ENCODE measurements at regions not wholly inside any gene's neighbourhood (a gene's known extent, or its start where the extent isn't known, plus 50 kb on each side); places are given as distances from the start of the nearest gene placed in this dataset.

DNA sequence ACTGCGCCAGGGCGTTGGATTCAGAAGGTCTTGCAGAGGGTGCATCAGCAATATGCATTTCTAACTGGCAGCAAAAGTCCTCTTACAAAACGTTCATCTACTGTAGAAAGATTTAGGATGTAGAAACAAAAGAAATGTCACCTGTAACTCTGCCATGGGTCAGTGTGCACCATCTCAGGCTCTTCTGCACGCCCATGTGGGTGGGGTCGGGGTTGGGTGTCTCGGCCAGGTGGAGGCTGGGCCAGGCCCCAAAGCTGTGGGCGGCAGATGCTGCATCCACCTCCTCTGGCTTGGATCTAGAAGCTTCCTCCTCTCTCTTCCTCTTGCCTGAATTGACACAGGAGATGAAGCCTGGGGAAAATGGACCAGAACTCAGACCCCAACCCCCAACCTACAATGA lies 111.3 kb upstream of the PPP2R2D start:
- TF ChIP-seq, protein P1, sequence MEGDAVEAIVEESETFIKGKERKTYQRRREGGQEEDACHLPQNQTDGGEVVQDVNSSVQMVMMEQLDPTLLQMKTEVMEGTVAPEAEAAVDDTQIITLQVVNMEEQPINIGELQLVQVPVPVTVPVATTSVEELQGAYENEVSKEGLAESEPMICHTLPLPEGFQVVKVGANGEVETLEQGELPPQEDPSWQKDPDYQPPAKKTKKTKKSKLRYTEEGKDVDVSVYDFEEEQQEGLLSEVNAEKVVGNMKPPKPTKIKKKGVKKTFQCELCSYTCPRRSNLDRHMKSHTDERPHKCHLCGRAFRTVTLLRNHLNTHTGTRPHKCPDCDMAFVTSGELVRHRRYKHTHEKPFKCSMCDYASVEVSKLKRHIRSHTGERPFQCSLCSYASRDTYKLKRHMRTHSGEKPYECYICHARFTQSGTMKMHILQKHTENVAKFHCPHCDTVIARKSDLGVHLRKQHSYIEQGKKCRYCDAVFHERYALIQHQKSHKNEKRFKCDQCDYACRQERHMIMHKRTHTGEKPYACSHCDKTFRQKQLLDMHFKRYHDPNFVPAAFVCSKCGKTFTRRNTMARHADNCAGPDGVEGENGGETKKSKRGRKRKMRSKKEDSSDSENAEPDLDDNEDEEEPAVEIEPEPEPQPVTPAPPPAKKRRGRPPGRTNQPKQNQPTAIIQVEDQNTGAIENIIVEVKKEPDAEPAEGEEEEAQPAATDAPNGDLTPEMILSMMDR (IDR thresholded peaks at IDR 0.05): no peak

DNA sequence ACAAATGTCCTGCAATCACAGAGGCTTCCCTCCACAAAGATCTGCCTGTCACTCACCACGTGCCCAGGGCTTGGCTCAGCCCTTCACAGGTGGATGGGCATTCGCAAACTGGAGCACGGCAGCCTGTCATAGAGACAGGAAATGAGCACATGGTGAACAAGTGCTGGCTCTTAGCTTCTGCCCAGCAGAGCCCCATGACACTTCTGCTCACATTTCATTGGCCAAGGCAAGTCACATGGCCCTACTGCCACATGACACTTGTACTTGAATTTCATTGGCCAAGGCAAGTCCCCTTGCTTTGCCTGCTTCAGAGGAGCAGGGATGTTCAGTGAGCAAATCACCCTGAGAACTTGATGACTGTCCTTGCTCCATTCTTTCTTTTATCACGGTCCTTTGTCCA lies 110.8 kb upstream of the PPP2R2D start:
- TF ChIP-seq, protein P1 (IDR thresholded peaks at IDR 0.05): no peak

DNA sequence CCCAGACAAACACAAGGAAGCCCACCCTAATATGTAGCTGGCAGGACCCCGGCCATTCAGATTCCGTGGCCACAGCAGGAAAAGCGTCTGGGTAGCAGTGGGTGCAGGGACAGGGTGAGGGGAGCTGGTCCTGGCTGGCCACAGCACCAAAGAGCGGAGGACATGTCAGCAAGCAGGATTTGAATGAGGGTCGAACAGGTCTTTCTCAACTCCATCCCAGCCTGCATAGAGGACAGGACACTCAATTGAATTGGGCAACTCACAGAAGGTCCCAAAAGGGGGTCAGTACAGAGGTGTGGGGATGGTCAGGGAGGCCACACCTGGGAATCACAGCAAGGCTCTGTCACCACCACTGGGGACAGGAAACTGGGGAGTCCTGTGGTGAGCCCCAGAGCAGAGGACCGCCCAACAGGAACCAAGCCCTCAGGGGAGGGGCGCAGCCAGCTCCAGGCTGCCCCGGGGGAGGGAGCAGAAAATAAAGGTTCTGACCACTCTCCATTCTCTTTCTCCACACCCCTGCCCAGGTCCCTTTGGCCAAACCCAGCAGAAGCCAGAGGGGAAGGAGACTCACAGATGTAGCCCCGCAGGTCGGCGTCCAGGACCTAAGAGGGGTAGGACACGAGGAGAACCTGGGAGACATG lies 108.7 kb upstream of the PPP2R2D start:
- TF ChIP-seq, protein P1 (IDR thresholded peaks at IDR 0.05): no peak

DNA sequence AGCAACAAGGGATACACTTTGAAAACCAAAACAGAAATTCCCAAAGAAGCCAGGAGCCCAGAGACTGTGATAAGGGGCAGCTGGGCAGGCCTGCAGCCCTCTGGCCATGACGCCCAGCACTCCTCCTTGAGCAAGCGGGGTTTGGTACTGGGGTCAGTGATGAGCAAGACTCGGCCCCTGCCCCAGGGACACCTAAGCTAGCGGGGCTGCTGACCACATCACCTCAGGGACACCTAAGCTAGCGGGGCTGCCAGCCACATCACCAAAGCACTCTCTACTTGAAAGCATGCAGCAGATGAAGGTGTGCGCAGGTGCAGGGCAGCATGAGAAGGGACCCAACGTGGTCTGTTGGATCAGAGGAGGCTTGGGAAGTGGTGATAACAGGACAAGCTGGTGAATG lies 108.0 kb upstream of the PPP2R2D start:
- TF ChIP-seq, protein P1 (IDR thresholded peaks at IDR 0.05): no peak

DNA sequence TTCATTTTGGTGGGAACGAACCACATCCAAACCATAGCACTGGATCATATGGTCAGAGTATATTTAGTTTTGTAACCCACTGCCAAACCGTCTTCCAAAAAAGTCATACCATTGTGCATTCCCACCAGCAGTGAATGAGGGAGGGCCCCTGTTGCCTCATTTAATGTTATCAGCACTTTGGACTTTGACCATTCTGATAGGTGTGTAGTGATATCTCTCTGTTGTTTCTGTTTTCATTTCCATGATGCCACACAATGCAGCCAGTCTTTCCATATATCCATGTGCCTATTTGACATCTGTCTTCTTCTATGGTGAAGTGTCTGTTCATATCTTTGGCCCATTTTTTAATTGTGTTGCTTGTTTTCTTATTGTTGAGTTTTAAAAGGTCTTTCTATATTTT lies 105.0 kb upstream of the PPP2R2D start:
- TF ChIP-seq, protein P1 (IDR thresholded peaks at IDR 0.05): no peak

DNA sequence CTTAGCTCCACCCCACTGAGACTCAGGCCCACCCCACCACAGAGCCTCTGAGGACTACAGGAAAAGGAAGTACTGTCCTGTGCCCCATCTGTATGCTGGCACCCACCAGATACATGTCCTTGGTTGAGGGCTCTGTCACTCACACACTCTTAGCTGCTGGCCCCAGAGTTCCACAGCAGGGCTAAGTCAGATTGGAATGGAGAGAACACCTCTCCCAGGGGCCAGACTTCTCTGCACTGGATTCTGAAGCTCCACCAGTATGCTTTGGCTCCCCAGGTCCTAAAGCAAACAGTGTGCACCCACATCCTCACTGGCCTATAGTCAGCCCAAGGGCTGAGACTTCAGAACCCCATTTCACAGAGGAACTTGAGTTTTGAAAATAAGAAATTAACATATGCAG lies 103.2 kb upstream of the PPP2R2D start:
- TF ChIP-seq, protein P1 (IDR thresholded peaks at IDR 0.05): no peak

DNA sequence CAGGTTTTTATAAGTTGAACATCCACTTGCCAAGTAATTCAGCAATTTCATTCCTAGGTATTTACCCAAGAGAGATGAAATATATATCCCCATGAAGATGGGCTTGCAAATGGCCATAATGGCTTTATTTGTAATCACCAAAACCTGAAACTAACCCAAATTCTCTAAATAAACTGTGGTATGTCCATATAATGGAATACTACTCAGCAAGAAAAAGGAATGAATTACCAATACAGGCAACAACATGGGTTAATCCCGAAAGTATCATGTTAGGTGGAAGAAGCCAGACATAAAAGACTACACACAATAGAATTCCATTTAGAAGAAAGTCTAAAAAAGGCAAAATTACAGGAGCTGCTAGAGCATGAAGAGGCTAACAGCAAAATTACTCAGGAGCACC lies 101.4 kb upstream of the PPP2R2D start:
- TF ChIP-seq, protein P1 (IDR thresholded peaks at IDR 0.05): no peak

All from LNCAP (cell line).